Astrocyte of the cerebellum (primary cell): ENCODE measurements at regions not wholly inside any gene's neighbourhood (a gene's known extent, or its start where the extent isn't known, plus 50 kb on each side); places are given as distances from the start of the nearest gene placed in this dataset.
A peak's percentile ranks its signal among the peaks of the same experiment; 100 is the strongest.

Experiments used
- DNase-seq: peaks from one replicate; pipeline ENCODE4 v3.0.0-alpha.2; 2011; ENCODE audit warnings: low read depth
- H3K4me3 ChIP-seq: 2 replicates; pipeline ENCODE4 v1.5.1; 2011; ENCODE audit warnings: mild to moderate bottlenecking, low read depth, low read length, moderate library complexity
- CTCF ChIP-seq: IDR thresholded peaks from 2 replicates; pipeline ENCODE4 v1.5.1; 2012; ENCODE audit warnings: low read length, low read depth, moderate library complexity, mild to moderate bottlenecking; ENCODE audit errors: missing control alignments
- in situ Hi-C: cut with HindIII; loops from 2 replicates; pipeline ENCODE4 v1.10.0; 2017; ENCODE audit warnings: low sequenced_read_pairs

GRCh38 chr15:62895139-62895866, 147.2 kb upstream of the TPM1 start:
- no peak for DNase-seq
- in situ Hi-C loops = no loop called here
- TF ChIP-seq CTCF = no peak

GRCh38 chr15:62895905-62896316, 146.6 kb upstream of the TPM1 start:
- TF ChIP-seq CTCF = no peak
- in situ Hi-C loops = no loop called here
- no peak overlapping the region for H3K4me3 ChIP-seq
- DNase-seq = peak; percentile 75

More at GRCh38 chr15:62895139-62895866, 147.2 kb upstream of the TPM1 start:
- H3K4me3 ChIP-seq = no peak overlapping the region

- in situ Hi-C loops = no loop called here
- DNase-seq = no peak
- TF ChIP-seq CTCF = no peak
- no peak overlapping the region for H3K4me3 ChIP-seq
Measured at GRCh38 chr15:62896380-62896866, 146.1 kb upstream of the TPM1 start.

- H3K4me3 ChIP-seq = no peak overlapping the region
- in situ Hi-C loops = no loop called here
- TF ChIP-seq CTCF = no peak
- peak; percentile 99 for DNase-seq
Measured at GRCh38 chr15:62896969-62897486, 145.5 kb upstream of the TPM1 start.

- in situ Hi-C loops = no loop called here
- no peak for DNase-seq
- no peak overlapping the region for H3K4me3 ChIP-seq
- TF ChIP-seq CTCF = no peak
Measured at GRCh38 chr15:62897634-62898033, 144.9 kb upstream of the TPM1 start.

- TF ChIP-seq CTCF = no peak
- in situ Hi-C loops = no loop called here
- H3K4me3 ChIP-seq = no peak overlapping the region
- DNase-seq = no peak
Measured at GRCh38 chr15:62899090-62899493, 143.5 kb upstream of the TPM1 start.
